ENCODE measurements at regions not wholly inside any gene's neighbourhood (a gene's known extent, or its start where the extent isn't known, plus 50 kb on each side); places are given as distances from the start of the nearest gene placed in this dataset.
A peak's percentile ranks its signal among the peaks of the same experiment; 100 is the strongest.

GRCh38 chr9:127553793-127554192 is 58.3 kb upstream of the STXBP1 start:
- DNase-seq, result no peak

- no peak for DNase-seq
Observed at GRCh38 chr9:127554966-127555839, 56.9 kb upstream of the STXBP1 start.

GRCh38 chr9:127555840-127556820 is 55.9 kb upstream of the STXBP1 start:
- DNase-seq, result peak; percentile 53

GRCh38 chr9:127556871-127557270 is 55.2 kb upstream of the STXBP1 start:
- no peak for DNase-seq

GRCh38 chr9:127557466-127557869 is 54.6 kb upstream of the STXBP1 start:
- DNase-seq, result no peak

- no peak for DNase-seq
Observed at GRCh38 chr9:127557998-127558546, 54.0 kb upstream of the STXBP1 start.

GRCh38 chr9:127558581-127559246 is 53.4 kb upstream of the STXBP1 start:
- no peak for DNase-seq

- no peak for DNase-seq
Observed at GRCh38 chr9:127559247-127559680, 52.8 kb upstream of the STXBP1 start.

- no peak for DNase-seq
Observed at GRCh38 chr9:127561491-127562278, 50.4 kb upstream of the STXBP1 start.

Data from stimulated activated CD4-positive, alpha-beta T cell treated with anti-CD3 and anti-CD28 coated beads, Interleukin-1b, Interleukin-23, amount 100 ng/mL, for 48 hours (primary cell).